Neural cell (in vitro differentiated cells): ENCODE measurements at regions not wholly inside any gene's neighbourhood (a gene's known extent, or its start where the extent isn't known, plus 50 kb on each side); places are given as distances from the start of the nearest gene placed in this dataset.

Source experiments
- EP300 ChIP-seq: fragments of 450-650 bp; conservative IDR thresholded peaks from 2 replicates; pipeline ENCODE4 v1.6.1; 2014; ENCODE audit warnings: antibody characterized with exemption, mild to moderate bottlenecking, moderate library complexity; ENCODE audit not compliant: poor library complexity, severe bottlenecking
- EZH2 ChIP-seq: fragments of 200-600, 300-800 bp; shearing (Covaris generic), sonication (generic); IDR thresholded peaks from 2 replicates; pipeline ENCODE4 v1.6.1; 2014; ENCODE audit warnings: antibody characterized with exemption, low read length, borderline replicate concordance, mild to moderate bottlenecking; ENCODE audit not compliant: insufficient read depth, poor library complexity, severe bottlenecking
- MXI1 ChIP-seq: fragments of 450-650 bp; conservative IDR thresholded peaks from 2 replicates; pipeline ENCODE4 v1.6.1; 2014; ENCODE audit warnings: antibody characterized with exemption, mild to moderate bottlenecking; ENCODE audit not compliant: poor library complexity, severe bottlenecking
- POLR2AphosphoS5 ChIP-seq: IDR thresholded peaks from 2 replicates; pipeline ENCODE4 v1.6.1; 2012
- RAD21 ChIP-seq: fragments of 450-650 bp; conservative IDR thresholded peaks from 2 replicates; pipeline ENCODE4 v1.6.1; 2014; ENCODE audit warnings: antibody characterized with exemption, mild to moderate bottlenecking, moderate library complexity
- SMC3 ChIP-seq: fragments of 450-650 bp; conservative IDR thresholded peaks from 2 replicates; pipeline ENCODE4 v1.6.1; 2014; ENCODE audit warnings: antibody characterized with exemption, mild to moderate bottlenecking, moderate library complexity; ENCODE audit not compliant: poor library complexity
- TAF1 ChIP-seq: IDR thresholded peaks from 2 replicates; pipeline ENCODE4 v1.6.1; 2012; ENCODE audit warnings: low read depth
- TF ChIP-seq, protein P1 (sequence below): fragments of 450-650 bp; IDR thresholded peaks from 2 replicates; pipeline ENCODE4 v1.5.1; 2014; ENCODE audit warnings: antibody characterized with exemption, mild to moderate bottlenecking, moderate library complexity; ENCODE audit not compliant: poor library complexity, severe bottlenecking
- TF ChIP-seq, protein P2 (sequence below): IDR thresholded peaks from 2 replicates; pipeline ENCODE4 v1.6.1; 2012; ENCODE audit warnings: borderline replicate concordance

DNA sequence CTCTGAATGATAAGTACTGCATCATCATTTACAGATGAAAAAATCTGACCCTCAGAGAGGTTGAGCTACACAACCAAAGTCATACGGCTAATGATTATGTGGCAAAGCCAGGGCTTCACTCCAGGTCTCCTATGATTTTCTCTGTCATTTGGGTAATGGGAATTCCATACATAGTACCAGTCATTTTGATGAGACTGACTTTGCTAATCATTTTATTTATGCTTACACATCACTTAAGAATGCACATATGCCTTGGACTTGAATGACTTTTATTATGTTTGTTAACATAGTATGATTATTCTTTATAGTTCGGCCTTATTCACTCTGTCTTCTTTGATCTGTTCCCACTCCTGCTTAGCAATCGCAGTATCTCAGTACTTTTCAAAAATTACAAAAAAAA is 255.1 kb upstream of the GPRIN3 start:
- TF ChIP-seq, protein P1, sequence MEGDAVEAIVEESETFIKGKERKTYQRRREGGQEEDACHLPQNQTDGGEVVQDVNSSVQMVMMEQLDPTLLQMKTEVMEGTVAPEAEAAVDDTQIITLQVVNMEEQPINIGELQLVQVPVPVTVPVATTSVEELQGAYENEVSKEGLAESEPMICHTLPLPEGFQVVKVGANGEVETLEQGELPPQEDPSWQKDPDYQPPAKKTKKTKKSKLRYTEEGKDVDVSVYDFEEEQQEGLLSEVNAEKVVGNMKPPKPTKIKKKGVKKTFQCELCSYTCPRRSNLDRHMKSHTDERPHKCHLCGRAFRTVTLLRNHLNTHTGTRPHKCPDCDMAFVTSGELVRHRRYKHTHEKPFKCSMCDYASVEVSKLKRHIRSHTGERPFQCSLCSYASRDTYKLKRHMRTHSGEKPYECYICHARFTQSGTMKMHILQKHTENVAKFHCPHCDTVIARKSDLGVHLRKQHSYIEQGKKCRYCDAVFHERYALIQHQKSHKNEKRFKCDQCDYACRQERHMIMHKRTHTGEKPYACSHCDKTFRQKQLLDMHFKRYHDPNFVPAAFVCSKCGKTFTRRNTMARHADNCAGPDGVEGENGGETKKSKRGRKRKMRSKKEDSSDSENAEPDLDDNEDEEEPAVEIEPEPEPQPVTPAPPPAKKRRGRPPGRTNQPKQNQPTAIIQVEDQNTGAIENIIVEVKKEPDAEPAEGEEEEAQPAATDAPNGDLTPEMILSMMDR = no peak
- TF ChIP-seq RAD21 (no peak), TAF1 (no peak), EP300 (no peak), POLR2AphosphoS5 (no peak), EZH2 (no peak), MXI1 (no peak), SMC3 (no peak)
- TF ChIP-seq, protein P2, sequence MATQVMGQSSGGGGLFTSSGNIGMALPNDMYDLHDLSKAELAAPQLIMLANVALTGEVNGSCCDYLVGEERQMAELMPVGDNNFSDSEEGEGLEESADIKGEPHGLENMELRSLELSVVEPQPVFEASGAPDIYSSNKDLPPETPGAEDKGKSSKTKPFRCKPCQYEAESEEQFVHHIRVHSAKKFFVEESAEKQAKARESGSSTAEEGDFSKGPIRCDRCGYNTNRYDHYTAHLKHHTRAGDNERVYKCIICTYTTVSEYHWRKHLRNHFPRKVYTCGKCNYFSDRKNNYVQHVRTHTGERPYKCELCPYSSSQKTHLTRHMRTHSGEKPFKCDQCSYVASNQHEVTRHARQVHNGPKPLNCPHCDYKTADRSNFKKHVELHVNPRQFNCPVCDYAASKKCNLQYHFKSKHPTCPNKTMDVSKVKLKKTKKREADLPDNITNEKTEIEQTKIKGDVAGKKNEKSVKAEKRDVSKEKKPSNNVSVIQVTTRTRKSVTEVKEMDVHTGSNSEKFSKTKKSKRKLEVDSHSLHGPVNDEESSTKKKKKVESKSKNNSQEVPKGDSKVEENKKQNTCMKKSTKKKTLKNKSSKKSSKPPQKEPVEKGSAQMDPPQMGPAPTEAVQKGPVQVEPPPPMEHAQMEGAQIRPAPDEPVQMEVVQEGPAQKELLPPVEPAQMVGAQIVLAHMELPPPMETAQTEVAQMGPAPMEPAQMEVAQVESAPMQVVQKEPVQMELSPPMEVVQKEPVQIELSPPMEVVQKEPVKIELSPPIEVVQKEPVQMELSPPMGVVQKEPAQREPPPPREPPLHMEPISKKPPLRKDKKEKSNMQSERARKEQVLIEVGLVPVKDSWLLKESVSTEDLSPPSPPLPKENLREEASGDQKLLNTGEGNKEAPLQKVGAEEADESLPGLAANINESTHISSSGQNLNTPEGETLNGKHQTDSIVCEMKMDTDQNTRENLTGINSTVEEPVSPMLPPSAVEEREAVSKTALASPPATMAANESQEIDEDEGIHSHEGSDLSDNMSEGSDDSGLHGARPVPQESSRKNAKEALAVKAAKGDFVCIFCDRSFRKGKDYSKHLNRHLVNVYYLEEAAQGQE = no peak
